ENCODE measurements at regions not wholly inside any gene's neighbourhood (a gene's known extent, or its start where the extent isn't known, plus 50 kb on each side); places are given as distances from the start of the nearest gene placed in this dataset.
"Not testable (repeated sequence)": the region's sequence is repeated elsewhere in the genome, so short reads cannot be mapped to it uniquely, and the experiment has no call there.

DNA sequence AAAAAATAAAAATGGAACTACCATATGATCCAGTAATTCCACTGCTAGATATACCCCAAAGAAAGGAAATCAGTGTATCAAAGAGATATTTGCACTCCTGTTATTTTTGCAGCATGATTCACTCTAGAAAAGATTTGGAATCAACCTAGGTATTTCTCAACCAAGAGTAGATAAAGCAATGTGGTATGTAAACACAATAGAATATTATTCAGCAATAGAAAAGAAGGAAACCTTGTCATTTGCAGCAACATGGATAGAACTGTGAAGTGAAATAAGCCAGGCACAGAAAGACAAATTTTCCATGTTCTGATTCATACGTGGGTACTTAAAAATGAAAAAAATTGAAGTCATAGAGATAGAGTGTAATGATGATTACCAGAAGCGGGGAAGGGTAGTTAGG is 362.3 kb upstream of the EPHA5 start:
- DNase-seq (ENCODE audit: low read depth), result no peak

DNA sequence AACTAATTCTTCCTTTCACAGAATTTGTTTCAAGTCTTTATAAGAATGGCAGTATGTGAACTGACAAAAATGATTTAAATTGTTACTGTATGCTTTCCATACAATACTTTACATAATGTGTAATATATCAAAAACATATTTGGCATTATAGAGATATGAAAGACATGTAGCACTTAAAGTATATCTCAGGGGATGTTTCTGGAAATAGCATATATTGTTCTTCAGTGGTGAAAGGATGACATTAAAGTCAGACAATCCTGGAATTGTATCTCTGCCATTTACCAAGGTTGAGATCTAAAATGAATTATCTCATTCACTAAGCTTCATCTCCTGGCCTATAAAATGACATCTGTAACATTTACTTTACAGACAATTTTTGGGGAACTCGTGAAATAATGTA is 358.4 kb upstream of the EPHA5 start:
- DNase-seq (ENCODE audit: low read depth), result no peak

- DNase-seq (ENCODE audit: low read depth), result no peak
Measured at GRCh38 chr4:66023061-66023460, 352.8 kb upstream of the EPHA5 start.

DNA sequence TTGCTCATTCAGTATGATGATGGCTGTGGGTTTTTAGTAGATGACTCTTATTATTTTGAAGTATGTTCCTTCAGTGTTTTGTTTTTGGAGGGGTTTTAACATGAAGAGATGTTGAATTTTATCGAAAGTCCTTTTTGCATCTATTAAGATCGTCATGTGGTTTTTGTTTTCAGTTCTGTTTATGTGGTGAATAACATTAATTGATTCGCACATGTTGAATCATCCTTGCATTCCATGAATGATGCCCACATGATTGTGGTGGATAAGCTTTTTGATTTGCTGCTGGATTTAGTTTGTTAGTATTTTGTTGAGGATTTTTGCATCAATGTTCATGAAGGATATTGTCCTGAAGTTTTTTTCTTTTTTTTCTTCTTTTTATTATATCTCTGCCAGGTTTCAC is 347.4 kb upstream of the EPHA5 start:
- DNase-seq (ENCODE audit: low read depth), result no peak

- DNase-seq (ENCODE audit: low read depth), result no peak
Measured at GRCh38 chr4:66016240-66016639, 346.0 kb upstream of the EPHA5 start.

- no peak for DNase-seq (ENCODE audit: low read depth)
Measured at GRCh38 chr4:66014146-66014765, 344.0 kb upstream of the EPHA5 start.

DNA sequence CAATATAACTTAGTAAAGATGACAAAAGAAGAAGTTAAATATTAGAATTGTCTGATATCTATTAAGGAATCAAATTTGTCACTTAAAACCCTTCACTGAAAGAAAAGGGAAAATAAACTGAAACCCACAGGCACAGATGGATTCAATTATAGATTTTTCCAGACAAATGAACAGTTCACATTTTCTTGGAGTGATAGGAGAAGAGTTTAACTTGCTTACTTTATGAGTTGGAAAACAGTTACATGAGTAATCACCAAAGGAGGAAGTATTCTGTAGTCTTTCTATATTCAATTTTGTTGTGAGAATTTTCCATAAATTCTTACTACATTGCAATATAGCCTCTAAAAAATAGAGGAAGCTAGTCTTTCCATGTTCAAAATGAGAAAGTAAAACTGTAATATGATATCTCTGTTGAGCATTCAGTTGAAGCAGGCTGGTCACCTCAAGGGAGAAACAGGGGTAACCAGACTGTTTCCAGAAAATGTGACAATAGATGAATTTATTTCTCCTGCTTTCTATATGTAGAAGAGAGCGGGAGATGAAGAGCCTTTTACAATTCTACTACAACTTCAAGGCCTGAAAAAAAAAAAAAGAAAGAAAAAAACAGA is 330.3 kb upstream of the EPHA5 start:
- no peak for DNase-seq (ENCODE audit: low read depth)

DNA sequence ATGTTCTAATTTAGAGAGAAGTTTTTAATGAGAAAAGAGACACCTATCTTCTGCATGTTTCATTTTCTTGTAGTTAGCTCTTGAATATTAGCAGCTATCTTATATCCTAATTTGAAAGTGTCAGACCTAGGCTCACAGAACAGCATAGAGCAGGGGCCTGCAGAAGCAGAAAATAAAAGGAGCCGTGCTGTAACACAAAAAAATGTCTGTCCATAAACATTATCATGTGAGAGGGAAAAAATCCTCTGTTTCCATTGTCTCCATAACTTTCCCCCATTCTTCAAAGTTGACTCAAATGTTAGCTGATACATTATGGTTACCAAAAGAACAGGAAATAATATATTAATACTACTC is 329.2 kb upstream of the EPHA5 start:
- DNase-seq (ENCODE audit: low read depth), result no peak

- DNase-seq (ENCODE audit: low read depth), result not testable (repeated sequence)
Measured at GRCh38 chr4:65998807-65999517, 328.7 kb upstream of the EPHA5 start.

DNA sequence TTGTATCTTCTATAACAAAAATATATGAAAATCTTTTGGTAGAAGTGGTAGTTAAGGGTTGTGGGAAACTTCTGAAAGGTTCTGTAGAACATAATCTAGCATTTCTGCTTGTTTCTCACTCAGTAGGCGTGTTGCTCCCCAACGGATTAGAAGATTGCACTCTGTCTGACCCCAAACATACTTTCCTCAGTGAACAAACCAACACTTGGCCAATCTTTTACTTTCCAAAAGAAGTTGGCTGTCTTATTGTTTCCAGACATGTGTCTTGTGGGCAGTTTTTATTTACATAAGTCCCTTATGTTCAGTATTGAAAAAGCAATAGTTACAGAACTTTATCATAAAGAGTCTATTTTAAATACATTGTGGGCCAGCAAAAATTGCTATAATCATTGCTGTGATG is 312.8 kb upstream of the EPHA5 start:
- no peak for DNase-seq (ENCODE audit: low read depth)

GRCh38 chr4:65976287-65976686 is 306.0 kb upstream of the EPHA5 start:
- no peak for DNase-seq (ENCODE audit: low read depth)

DNA sequence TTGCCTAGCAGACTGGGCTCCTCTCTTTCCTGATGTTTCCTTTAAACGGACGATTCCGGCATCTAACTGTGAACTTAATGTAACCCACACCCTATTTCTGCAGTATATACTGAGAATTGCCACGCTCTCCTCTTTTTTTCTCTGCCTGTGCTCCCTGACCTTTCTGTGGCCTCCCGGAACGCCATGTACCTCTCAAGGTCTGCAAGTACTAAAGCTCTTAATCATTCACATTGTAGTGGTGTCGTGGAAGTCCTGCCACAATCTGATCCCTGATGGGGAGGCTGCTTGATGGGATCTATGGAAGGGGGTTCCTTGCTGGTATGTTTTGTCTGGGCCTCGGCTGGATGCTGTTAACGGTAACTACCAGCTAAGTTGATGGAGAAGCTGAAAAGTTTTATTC is 302.9 kb upstream of the EPHA5 start:
- no peak for DNase-seq (ENCODE audit: low read depth)

DNA sequence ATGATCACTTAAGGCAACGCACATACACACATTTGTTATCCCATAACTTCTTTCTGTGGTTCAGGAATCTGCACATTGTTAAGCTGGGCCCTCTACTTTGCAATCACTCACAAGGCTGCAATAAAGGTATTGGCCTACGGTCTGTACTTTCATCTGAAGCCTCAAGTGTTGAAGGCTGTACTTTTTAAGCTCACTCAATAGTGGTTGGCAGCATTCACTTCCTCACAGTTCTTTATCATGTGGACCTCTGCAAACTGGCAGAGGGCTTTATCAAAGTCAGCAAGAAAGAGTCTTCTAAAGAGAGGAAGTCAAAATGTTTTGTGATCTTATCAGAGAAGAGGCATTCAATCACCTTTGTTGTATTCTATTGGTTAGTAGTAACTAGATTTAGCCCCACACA is 301.4 kb upstream of the EPHA5 start:
- no peak for DNase-seq (ENCODE audit: low read depth)

- DNase-seq (ENCODE audit: low read depth), result no peak
Measured at GRCh38 chr4:65968831-65969558, 298.7 kb upstream of the EPHA5 start.

DNA sequence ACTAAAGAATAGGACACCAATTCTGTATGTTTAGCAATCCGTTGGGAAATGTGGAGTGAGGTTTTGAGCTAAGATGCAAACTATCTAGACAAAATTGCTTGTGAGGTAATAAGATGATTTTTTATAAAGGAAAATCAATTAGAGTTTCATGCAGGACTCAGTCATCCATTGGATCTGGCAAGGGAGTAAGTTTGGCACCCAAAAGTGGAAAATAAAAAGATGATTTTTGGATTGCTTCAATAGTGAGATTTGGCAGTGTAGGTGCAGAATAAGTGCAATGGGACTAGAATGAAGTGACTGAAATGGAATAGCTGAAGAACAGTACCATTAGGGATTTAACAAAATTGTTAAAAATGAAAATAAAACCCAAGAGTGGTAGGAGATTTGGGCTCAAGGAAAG is 290.5 kb upstream of the EPHA5 start:
- no peak for DNase-seq (ENCODE audit: low read depth)

DNA sequence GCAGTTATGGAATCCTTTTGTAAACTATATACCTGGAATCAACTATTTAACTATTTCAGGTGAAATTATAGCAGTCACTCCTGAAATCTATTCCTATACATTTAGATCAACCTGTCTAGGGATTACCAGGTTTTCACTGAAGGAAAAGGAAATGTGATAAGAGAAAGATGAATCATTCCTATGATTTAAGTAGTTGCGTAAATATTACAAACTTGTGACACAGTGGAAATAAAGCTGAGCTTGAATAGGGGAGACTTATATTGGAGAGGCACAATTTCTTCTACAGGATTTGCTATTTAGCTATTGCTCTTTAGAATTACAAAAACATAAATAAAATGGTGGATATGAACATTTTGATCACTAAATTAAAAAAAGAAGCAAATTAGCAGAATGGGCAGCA is 284.1 kb upstream of the EPHA5 start:
- no peak for DNase-seq (ENCODE audit: low read depth)

DNA sequence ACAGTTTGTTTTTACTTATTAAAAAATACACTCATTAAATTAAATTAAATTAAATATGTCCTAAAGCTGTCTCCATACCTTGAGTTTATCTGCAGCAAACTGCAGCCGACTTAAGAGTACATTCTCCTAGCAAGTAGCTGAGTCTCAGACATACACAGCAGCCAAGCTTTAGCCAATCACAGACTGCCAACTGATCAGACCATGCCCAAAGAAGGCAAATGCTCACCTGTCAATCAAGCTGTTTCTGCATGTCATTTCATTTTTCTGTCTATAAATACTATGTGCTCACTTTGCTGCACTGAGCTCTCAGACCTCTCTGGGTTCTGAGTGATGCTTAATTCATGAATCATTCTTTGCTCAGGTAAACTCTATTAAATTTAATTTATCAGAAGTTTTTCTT is 280.9 kb upstream of the EPHA5 start:
- no peak for DNase-seq (ENCODE audit: low read depth)

DNA sequence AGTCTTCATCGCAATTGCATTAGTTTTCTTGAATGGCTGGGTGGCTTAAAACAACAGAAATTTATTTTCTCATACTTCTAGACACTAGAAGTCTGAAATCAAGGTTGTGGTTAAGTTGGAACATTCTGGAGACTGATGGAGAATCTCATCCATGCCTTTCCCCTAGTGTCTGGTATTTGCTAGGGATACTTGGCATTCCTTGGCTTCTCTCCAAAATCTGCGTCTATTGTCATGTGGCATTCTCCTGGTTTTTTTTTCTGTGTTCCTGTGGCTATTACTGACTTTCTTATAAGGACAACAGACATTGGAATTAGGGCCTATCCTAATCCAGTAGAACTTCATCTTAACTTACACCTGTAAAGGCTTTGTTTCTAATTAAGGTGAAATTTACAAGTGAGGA is 272.8 kb upstream of the EPHA5 start:
- DNase-seq (ENCODE audit: low read depth), result no peak

DNA sequence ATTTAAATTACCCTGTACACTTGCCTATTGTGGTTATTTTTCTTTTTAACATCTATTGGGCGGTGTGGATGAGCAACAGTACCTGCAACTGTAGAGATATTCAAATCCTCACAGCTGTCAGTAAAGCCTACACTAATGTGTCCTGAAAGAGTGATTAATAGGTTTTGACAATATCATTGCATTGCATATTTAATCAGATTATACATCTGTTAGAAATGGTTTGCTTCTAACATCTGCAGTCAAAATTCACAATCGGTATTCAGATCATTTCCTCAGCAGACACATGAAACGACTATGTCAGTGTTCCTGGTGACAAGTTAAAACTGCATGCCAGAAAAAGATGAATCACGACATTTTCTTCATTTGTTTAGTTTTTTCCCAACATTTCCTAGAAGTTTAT is 254.6 kb upstream of the EPHA5 start:
- no peak for DNase-seq (ENCODE audit: low read depth)

DNA sequence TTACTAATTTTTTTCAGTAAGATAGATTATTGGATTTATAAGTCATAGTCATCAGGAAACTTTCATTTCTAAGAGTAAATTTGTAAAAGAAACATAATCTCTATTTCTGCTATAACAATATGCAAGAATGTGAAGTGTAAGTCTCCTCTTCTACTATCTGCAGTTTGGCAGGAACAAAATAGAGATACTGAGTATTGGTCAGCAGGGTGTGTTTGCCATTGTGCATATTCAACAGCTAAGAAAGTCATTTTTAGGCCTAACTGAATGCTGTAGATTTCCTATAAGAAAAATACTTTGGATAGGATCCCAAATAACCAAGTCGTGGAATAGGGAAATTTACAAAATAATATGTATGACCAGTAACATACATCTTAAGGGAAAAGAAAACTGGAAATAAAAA is 253.3 kb upstream of the EPHA5 start:
- no peak for DNase-seq (ENCODE audit: low read depth)

- no peak for DNase-seq (ENCODE audit: low read depth)
Measured at GRCh38 chr4:65921180-65921579, 250.9 kb upstream of the EPHA5 start.

- no peak for DNase-seq (ENCODE audit: low read depth)
Measured at GRCh38 chr4:65918872-65919271, 248.6 kb upstream of the EPHA5 start.

DNA sequence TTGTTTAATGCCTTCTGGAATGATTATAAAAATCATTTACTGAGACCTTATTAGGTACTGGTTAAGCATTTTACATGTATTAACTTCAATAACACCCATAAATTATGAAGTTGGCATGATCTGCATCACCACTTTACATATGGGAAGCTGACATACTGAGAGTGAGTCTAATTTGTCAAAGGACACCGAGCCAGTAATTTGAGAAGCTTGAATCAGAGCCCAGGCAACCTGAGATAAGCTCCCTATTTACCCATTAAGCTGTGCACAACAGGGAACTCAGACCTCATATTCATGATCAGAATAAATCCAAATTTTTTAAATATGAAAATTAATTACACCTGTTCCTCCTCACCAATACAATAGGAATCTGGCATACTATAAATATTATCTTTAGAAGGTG is 247.9 kb upstream of the EPHA5 start:
- DNase-seq (ENCODE audit: low read depth), result no peak

Data from T follicular helper cell (primary cell).